Loucy (cell line): ENCODE measurements at regions not wholly inside any gene's neighbourhood (a gene's known extent, or its start where the extent isn't known, plus 50 kb on each side); places are given as distances from the start of the nearest gene placed in this dataset.

Experiments used
- H2AFZ ChIP-seq: fragments of 200-600 bp; sonication (generic); 2 replicates; pipeline ENCODE4 v1.6.0; 2016; ENCODE audit warnings: antibody characterized with exemption, mild to moderate bottlenecking, low read length, moderate library complexity
- H3F3A ChIP-seq: fragments of 200-600 bp; 2 replicates; pipeline ENCODE4 v1.6.0; 2016; ENCODE audit warnings: antibody characterized with exemption, low read depth, mild to moderate bottlenecking
- H3K27me3 ChIP-seq: fragments of 200-600 bp; sonication (generic); 2 replicates; pipeline ENCODE4 v1.6.1; 2014; ENCODE audit warnings: low read length, mild to moderate bottlenecking; ENCODE audit not compliant: insufficient read depth, poor library complexity, severe bottlenecking
- H3K36me3 ChIP-seq: fragments of 200-600 bp; sonication (generic); 2 replicates; pipeline ENCODE4 v1.6.1; 2016; ENCODE audit warnings: low read length; ENCODE audit not compliant: insufficient read depth
- H3K4me1 ChIP-seq: fragments of 200-600 bp; sonication (generic); 2 replicates; pipeline ENCODE4 v1.5.1; 2014; ENCODE audit warnings: low read length, mild to moderate bottlenecking; ENCODE audit not compliant: insufficient read depth, poor library complexity, severe bottlenecking
- H3K4me2 ChIP-seq: fragments of 200-600 bp; sonication (generic); 2 replicates; pipeline ENCODE4 v1.6.0; 2014; ENCODE audit warnings: antibody characterized with exemption, low read length, low read depth, mild to moderate bottlenecking; ENCODE audit not compliant: poor library complexity, severe bottlenecking
- H3K4me3 ChIP-seq: fragments of 200-600 bp; sonication (generic); 2 replicates; pipeline ENCODE4 v1.5.1; 2014; ENCODE audit warnings: low read length, mild to moderate bottlenecking, mixed read lengths; ENCODE audit not compliant: poor library complexity, severe bottlenecking
- H3K79me2 ChIP-seq: fragments of 200-600 bp; sonication (generic); 2 replicates; pipeline ENCODE4 v1.6.1; 2014; ENCODE audit warnings: low read length; ENCODE audit not compliant: insufficient read depth
- H3K9ac ChIP-seq: fragments of 200-600 bp; sonication (generic); 2 replicates; pipeline ENCODE4 v1.6.0; 2014; ENCODE audit warnings: mild to moderate bottlenecking, low read depth, low read length, moderate library complexity; ENCODE audit not compliant: poor library complexity, severe bottlenecking
- H3K9me2 ChIP-seq: fragments of 200-600 bp; sonication (generic); replicated peaks from 2 replicates; pipeline ENCODE4 v1.6.1; 2016; ENCODE audit warnings: low read depth, low read length, mixed read lengths
- H3K9me3 ChIP-seq: fragments of 200-600 bp; sonication (generic); 2 replicates; pipeline ENCODE4 v1.6.1; 2014; ENCODE audit warnings: mild to moderate bottlenecking, antibody characterized with exemption, low read length, low read depth; ENCODE audit not compliant: insufficient read depth
- H4K20me1 ChIP-seq: fragments of 200-600 bp; sonication (generic); 2 replicates; pipeline ENCODE4 v1.6.0; 2014; ENCODE audit warnings: antibody characterized with exemption, low read length, mild to moderate bottlenecking; ENCODE audit not compliant: insufficient read depth, poor library complexity, severe bottlenecking
- EZH2phosphoT487 ChIP-seq: fragments of 200-600 bp; IDR thresholded peaks from 2 replicates; pipeline ENCODE4 v1.6.1; 2018; ENCODE audit warnings: antibody characterized with exemption, mild to moderate bottlenecking, moderate library complexity, borderline replicate concordance
- TF ChIP-seq, protein P1 (sequence below): fragments of 200-600 bp; sonication (generic); conservative IDR thresholded peaks from 2 replicates; pipeline ENCODE4 v1.5.1; 2014; ENCODE audit warnings: mild to moderate bottlenecking, antibody characterized with exemption, low read length

DNA sequence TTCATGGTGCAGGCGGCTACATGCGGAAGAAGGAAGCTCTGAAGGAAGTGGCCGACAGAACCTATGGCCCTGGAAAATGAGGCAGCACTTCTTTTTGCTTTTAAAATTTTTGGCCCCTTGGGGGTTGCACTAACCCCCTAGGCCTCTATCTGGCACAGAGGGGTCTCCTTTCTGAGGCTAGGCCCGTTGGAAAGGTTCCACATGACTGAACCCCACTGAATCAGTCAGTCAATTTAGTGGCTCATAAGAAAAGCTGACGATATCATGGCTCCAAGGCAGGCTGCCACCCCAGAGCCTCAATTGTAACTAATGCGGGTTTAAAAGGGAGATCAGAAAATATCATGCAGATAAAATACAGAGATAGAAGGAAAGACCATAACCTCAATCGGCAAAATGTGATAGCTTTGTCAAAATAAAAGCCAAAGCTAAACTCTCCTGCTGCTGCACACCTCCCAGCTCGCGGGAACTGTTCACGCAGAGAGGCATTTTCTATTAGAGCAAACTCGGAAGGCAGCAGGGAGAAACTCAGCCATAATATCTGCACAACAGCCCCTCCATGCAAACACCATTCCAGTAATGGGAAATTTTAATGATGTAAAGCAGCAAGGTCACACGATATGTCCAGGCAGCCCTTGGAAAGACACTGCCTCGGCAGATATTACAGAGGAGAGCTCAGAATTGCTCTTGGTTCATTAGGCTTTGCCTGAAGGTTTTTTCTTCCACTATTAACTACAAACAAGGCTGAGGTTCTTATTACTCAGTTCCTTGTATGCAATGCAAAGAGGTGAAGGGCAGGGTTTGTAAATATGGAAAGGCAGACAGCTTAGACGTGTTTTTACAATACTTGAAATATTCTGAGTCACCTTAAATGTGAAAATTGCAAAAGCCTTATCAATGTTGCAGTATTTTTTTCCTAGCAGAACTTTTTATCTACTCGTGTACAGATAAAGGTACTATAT is 200.4 kb upstream of the PMFBP1 start:
- H3K79me2 ChIP-seq = no peaks in the 10 kb centered on the region
- H3K4me1 ChIP-seq = no peaks in the 10 kb centered on the region
- H3K9me3 ChIP-seq = no peaks in the 10 kb centered on the region
- no peaks in the 10 kb centered on the region for H3F3A ChIP-seq
- H3K4me2 ChIP-seq = no peak overlapping the region
- no peak for TF ChIP-seq EZH2phosphoT487
- TF ChIP-seq, protein P1, sequence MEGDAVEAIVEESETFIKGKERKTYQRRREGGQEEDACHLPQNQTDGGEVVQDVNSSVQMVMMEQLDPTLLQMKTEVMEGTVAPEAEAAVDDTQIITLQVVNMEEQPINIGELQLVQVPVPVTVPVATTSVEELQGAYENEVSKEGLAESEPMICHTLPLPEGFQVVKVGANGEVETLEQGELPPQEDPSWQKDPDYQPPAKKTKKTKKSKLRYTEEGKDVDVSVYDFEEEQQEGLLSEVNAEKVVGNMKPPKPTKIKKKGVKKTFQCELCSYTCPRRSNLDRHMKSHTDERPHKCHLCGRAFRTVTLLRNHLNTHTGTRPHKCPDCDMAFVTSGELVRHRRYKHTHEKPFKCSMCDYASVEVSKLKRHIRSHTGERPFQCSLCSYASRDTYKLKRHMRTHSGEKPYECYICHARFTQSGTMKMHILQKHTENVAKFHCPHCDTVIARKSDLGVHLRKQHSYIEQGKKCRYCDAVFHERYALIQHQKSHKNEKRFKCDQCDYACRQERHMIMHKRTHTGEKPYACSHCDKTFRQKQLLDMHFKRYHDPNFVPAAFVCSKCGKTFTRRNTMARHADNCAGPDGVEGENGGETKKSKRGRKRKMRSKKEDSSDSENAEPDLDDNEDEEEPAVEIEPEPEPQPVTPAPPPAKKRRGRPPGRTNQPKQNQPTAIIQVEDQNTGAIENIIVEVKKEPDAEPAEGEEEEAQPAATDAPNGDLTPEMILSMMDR = no peak
- H3K4me3 ChIP-seq = no peak overlapping the region
- H3K27me3 ChIP-seq = no peaks in the 10 kb centered on the region
- H3K9me2 ChIP-seq = no peaks in the 10 kb centered on the region
- no peaks in the 10 kb centered on the region for H4K20me1 ChIP-seq
- no peak overlapping the region for H2AFZ ChIP-seq
- no peak overlapping the region for H3K9ac ChIP-seq
- H3K36me3 ChIP-seq = no peaks in the 10 kb centered on the region

DNA sequence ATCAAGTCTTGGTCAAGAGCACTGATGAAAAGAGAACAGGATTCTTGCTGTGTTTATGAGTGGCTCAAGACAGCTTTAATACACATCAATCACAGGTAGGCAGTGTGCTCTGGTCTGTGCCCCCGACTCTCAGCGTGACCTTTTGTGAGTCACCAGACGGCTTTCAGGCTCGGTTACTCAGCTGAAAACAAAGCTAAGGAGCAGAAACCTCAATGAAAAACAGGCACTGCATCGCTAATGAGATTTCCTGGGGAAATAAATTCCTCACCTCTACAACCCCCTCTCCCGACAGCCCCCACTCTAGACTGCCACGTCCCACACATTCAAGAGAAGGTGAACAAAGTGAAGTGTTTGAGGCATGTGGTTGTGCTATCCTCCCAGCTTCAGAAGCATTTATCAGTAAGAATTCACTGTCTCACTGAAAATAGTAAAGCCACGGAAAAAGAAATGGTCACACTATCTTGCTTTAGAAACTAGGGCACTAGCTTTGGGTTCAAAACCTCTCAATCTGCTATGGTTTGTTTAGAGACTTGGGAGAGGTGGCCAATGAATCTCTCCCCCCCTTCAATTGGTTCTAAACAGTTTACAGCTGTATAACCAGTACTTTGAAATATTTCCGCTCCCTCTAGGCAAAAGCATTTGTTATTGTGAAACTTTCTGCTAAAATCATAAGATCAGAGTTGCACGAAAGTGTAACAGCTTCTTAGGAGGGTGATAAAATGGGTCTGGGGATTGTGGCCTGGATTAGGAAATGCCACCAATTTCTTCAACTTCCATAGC is 199.5 kb upstream of the PMFBP1 start:
- Histone ChIP-seq H3K4me1 (no peaks in the 10 kb centered on the region), H3K27me3 (no peaks in the 10 kb centered on the region), H3K4me3 (no peak overlapping the region), H3K36me3 (no peaks in the 10 kb centered on the region), H3K9me3 (no peaks in the 10 kb centered on the region), H3K79me2 (no peaks in the 10 kb centered on the region), H3K9ac (no peak overlapping the region), H3F3A (no peaks in the 10 kb centered on the region), H3K9me2 (no peaks in the 10 kb centered on the region), H2AFZ (no peak overlapping the region), H4K20me1 (no peaks in the 10 kb centered on the region), H3K4me2 (no peak overlapping the region)
- TF ChIP-seq EZH2phosphoT487 = no peak
- TF ChIP-seq, protein P1 = no peak

DNA sequence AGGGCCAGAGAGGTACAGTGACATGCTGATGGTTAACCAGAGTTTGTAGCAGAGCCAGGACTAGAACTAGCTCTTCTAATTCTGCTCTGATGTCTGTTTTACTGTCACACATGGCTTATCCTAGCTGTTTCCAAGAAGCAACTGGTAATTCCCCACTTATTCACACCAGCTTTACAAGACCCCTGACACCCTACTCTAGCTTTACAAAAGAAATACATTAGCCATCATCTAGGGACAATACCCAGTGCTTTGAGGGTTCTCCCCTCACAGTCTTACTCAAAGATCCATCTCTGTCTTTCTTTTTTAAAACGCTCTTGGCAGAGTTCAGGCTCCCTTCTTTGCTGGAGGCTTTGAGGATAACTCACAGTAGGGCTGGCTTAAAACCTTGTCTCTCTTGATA is 197.3 kb upstream of the PMFBP1 start:
- no peak overlapping the region for H2AFZ ChIP-seq
- no peaks in the 10 kb centered on the region for H3K79me2 ChIP-seq
- H3K36me3 ChIP-seq = no peaks in the 10 kb centered on the region
- H3K9me2 ChIP-seq = no peaks in the 10 kb centered on the region
- no peak overlapping the region for H3K4me3 ChIP-seq
- no peaks in the 10 kb centered on the region for H3F3A ChIP-seq
- H3K9ac ChIP-seq = no peak overlapping the region
- no peak overlapping the region for H3K4me2 ChIP-seq
- TF ChIP-seq EZH2phosphoT487 = no peak
- TF ChIP-seq, protein P1 = no peak
- H3K27me3 ChIP-seq = no peaks in the 10 kb centered on the region
- no peaks in the 10 kb centered on the region for H4K20me1 ChIP-seq
- H3K9me3 ChIP-seq = no peaks in the 10 kb centered on the region
- no peaks in the 10 kb centered on the region for H3K4me1 ChIP-seq
